OCI-LY3 (cell line): ENCODE measurements at regions not wholly inside any gene's neighbourhood (a gene's known extent, or its start where the extent isn't known, plus 50 kb on each side); places are given as distances from the start of the nearest gene placed in this dataset.

ENCODE experiments used
- H2AFZ ChIP-seq: fragments of 200-600, 300-600 bp; shearing (Covaris generic); 2 replicates; pipeline ENCODE4 v1.6.0; 2014; ENCODE audit warnings: antibody characterized with exemption, low read depth, low read length
- H3K27ac ChIP-seq: fragments of 200-600, 300-600 bp; sonication (generic); 2 replicates; pipeline ENCODE4 v1.5.1; 2014; ENCODE audit warnings: mild to moderate bottlenecking, low read length, moderate library complexity, mixed read lengths
- H3K27me3 ChIP-seq: fragments of 200-600, 300-600 bp; sonication (generic); 2 replicates; pipeline ENCODE4 v1.6.1; 2014; ENCODE audit warnings: low read depth, low read length, mixed read lengths
- H3K36me3 ChIP-seq: fragments of 200-600, 300-600 bp; sonication (generic); replicated peaks from 2 replicates; pipeline ENCODE3; 2014; ENCODE audit warnings: low read depth, low read length, mixed read lengths
- H3K4me1 ChIP-seq: fragments of 300-600, 200-600 bp; sonication (generic); 2 replicates; pipeline ENCODE4 v1.6.1; 2014; ENCODE audit warnings: low read length, mixed read lengths
- H3K4me2 ChIP-seq: fragments of 200-600, 300-600 bp; sonication (generic); 2 replicates; pipeline ENCODE4 v1.6.1; 2014; ENCODE audit warnings: low read length, mixed read lengths
- H3K4me3 ChIP-seq: fragments of 300-600, 200-600 bp; sonication (generic); 2 replicates; pipeline ENCODE4 v1.5.1; 2014; ENCODE audit warnings: antibody characterized with exemption, mild to moderate bottlenecking, low read length, moderate library complexity
- H3K79me2 ChIP-seq: fragments of 300-600, 200-600 bp; shearing (Covaris generic); 2 replicates; pipeline ENCODE4 v1.6.1; 2014; ENCODE audit warnings: mild to moderate bottlenecking, low read length, mixed read lengths
- H3K9ac ChIP-seq: fragments of 300-600, 200-600 bp; shearing (Covaris generic); 2 replicates; pipeline ENCODE4 v1.6.0; 2014; ENCODE audit warnings: mild to moderate bottlenecking, low read length, moderate library complexity
- H3K9me3 ChIP-seq: fragments of 200-600, 300-600 bp; shearing (Covaris generic); 2 replicates; pipeline ENCODE4 v1.6.1; 2014; ENCODE audit warnings: low read length, mixed read lengths; ENCODE audit not compliant: insufficient read depth
- H4K20me1 ChIP-seq: fragments of 200-600, 300-600 bp; sonication (generic); 2 replicates; pipeline ENCODE4 v1.6.1; 2016; ENCODE audit warnings: low read length, mixed read lengths; ENCODE audit not compliant: insufficient read depth
- EZH2phosphoT487 ChIP-seq: fragments of 200-600 bp; shearing (Covaris generic); IDR thresholded peaks from 2 replicates; pipeline ENCODE4 v1.6.1; 2018; ENCODE audit warnings: antibody characterized with exemption, mixed run types, low read depth
- TF ChIP-seq, protein P1 (sequence below): fragments of 200-600, 300-600 bp; sonication (generic); IDR thresholded peaks from 2 replicates; pipeline ENCODE4 v1.5.1; 2014; ENCODE audit warnings: antibody characterized with exemption, low read length, low read depth

DNA sequence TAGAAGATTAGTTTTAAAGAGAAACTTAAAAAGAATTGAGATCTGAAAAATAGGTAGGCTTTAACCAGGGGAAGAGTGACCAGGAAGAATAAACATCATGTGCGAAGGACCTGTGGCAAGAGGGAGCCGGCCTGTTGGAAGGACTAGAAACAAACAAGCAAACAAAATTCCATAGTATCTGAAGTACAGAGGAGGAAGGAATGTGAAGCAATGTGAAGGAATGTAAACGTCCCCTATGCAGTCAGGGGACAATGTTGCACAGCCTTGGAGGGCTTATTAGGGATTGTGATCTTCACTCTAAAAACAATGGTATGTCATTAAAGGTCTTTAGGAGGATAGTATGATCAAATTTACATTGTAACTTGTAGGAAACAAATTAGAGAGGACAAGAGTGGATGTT is 84.4 kb upstream of the PLCL2 start:
- Histone ChIP-seq H3K9me3 (no peaks in the 10 kb centered on the region), H3K79me2 (no peaks in the 10 kb centered on the region), H3K27ac (no peak overlapping the region), H3K36me3 (no peaks in the 10 kb centered on the region), H3K4me3 (no peak overlapping the region), H4K20me1 (no peaks in the 10 kb centered on the region), H3K9ac (no peak overlapping the region), H2AFZ (no peak overlapping the region), H3K4me2 (no peak overlapping the region), H3K27me3 (peaks cover 2% of the 10 kb centered on the region; the same call in 1 of the 2 replicates), H3K4me1 (peaks cover 33% of the 10 kb centered on the region)
- TF ChIP-seq EZH2phosphoT487 = no peak
- TF ChIP-seq, protein P1, sequence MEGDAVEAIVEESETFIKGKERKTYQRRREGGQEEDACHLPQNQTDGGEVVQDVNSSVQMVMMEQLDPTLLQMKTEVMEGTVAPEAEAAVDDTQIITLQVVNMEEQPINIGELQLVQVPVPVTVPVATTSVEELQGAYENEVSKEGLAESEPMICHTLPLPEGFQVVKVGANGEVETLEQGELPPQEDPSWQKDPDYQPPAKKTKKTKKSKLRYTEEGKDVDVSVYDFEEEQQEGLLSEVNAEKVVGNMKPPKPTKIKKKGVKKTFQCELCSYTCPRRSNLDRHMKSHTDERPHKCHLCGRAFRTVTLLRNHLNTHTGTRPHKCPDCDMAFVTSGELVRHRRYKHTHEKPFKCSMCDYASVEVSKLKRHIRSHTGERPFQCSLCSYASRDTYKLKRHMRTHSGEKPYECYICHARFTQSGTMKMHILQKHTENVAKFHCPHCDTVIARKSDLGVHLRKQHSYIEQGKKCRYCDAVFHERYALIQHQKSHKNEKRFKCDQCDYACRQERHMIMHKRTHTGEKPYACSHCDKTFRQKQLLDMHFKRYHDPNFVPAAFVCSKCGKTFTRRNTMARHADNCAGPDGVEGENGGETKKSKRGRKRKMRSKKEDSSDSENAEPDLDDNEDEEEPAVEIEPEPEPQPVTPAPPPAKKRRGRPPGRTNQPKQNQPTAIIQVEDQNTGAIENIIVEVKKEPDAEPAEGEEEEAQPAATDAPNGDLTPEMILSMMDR = no peak

DNA sequence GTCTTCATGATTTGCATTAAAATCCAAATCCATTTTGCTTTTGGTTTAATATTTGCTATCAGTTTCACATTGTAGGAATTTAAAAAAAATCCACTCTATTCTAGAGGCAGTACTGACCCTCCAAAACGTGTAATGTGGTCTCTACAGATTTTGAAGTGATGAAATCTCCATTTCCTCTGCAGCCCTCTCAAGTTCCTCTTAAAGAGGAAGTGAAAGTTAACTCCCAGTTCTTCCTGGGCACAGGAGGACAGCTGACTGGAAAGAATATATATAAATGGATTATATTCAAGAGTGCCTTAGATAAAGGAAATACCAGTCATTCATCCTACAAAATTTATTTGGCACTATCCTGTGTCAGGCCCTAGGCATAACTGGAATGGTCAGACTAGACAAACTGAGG is 83.5 kb upstream of the PLCL2 start:
- H2AFZ ChIP-seq = no peak overlapping the region
- H3K4me3 ChIP-seq = no peak overlapping the region

GRCh38 chr3:16801698-16802097 is 83.1 kb upstream of the PLCL2 start:
- H3K4me2 ChIP-seq = peak overlapping the region; percentile 39

More for the DNA sequence above, 83.5 kb upstream of the PLCL2 start:
- no peaks in the 10 kb centered on the region for H4K20me1 ChIP-seq
- peak overlapping the region; percentile 39 for H3K4me2 ChIP-seq
- peaks cover 4% of the 10 kb centered on the region for H3K27me3 ChIP-seq
- H3K27ac ChIP-seq = no peak overlapping the region
- H3K79me2 ChIP-seq = no peaks in the 10 kb centered on the region
- H3K4me1 ChIP-seq = peaks cover 28% of the 10 kb centered on the region
- H3K9ac ChIP-seq = no peak overlapping the region
- TF ChIP-seq EZH2phosphoT487 = no peak
- TF ChIP-seq, protein P1 = no peak
- H3K36me3 ChIP-seq = no peaks in the 10 kb centered on the region
- H3K9me3 ChIP-seq = no peaks in the 10 kb centered on the region

GRCh38 chr3:16802389-16802788 is 82.4 kb upstream of the PLCL2 start:
- H3K4me2 ChIP-seq = peak overlapping the region; percentile 39
- H3K4me1 ChIP-seq = peaks cover 28% of the 10 kb centered on the region
- no peaks in the 10 kb centered on the region for H3K36me3 ChIP-seq
- peaks cover 16% of the 10 kb centered on the region for H3K27me3 ChIP-seq
- 0 out of 2 replicates have a peak overlapping the region, but pooled peaks have one; percentile 2 for H3K27ac ChIP-seq
- no peaks in the 10 kb centered on the region for H3K9me3 ChIP-seq
- no peaks in the 10 kb centered on the region for H3K79me2 ChIP-seq
- H4K20me1 ChIP-seq = no peaks in the 10 kb centered on the region
- no peak overlapping the region for H3K9ac ChIP-seq
- no peak overlapping the region for H3K4me3 ChIP-seq
- TF ChIP-seq, protein P1 = no peak
- no peak for TF ChIP-seq EZH2phosphoT487
- no peak overlapping the region for H2AFZ ChIP-seq

More at GRCh38 chr3:16801698-16802097, 83.1 kb upstream of the PLCL2 start:
- H3K9ac ChIP-seq = no peak overlapping the region
- no peak overlapping the region for H3K4me3 ChIP-seq
- no peak for TF ChIP-seq EZH2phosphoT487
- TF ChIP-seq, protein P1 = no peak
- no peak overlapping the region for H3K27ac ChIP-seq
- H2AFZ ChIP-seq = no peak overlapping the region
- no peaks in the 10 kb centered on the region for H3K9me3 ChIP-seq
- H3K36me3 ChIP-seq = no peaks in the 10 kb centered on the region
- no peaks in the 10 kb centered on the region for H3K79me2 ChIP-seq
- H3K4me1 ChIP-seq = peaks cover 28% of the 10 kb centered on the region
- H3K27me3 ChIP-seq = peaks cover 9% of the 10 kb centered on the region
- no peaks in the 10 kb centered on the region for H4K20me1 ChIP-seq
